Stimulated activated effector memory CD8-positive, alpha-beta T cell treated with anti-CD3 and anti-CD28 coated beads, Interleukin-12 subunit alpha, Interleukin-12 subunit beta, amount 100 ng/mL, for 72 hours (primary cell): ENCODE measurements at regions not wholly inside any gene's neighbourhood (a gene's known extent, or its start where the extent isn't known, plus 50 kb on each side); places are given as distances from the start of the nearest gene placed in this dataset.

Experiments
- ATAC-seq: fragments of 150-1000 bp; cut with Tn5 transposase; 2 replicates; pipeline ENCODE4 v1.10.0; 2021
- DNase-seq, 2 donors: peaks; one replicate each; pipeline ENCODE4 v3.0.0; 2021 to 2022; ENCODE audit warnings: low spot score in 2 of 2
- H3K27ac Mint-ChIP-seq: one replicate; pipeline ENCODE4 v1.8.0; 2022; ENCODE audit warnings: mild to moderate bottlenecking, mixed read lengths
- H3K36me3 Mint-ChIP-seq: one replicate; pipeline ENCODE4 v1.8.0; 2022; ENCODE audit warnings: mild to moderate bottlenecking, mixed read lengths
- H3K4me1 Mint-ChIP-seq: one replicate; pipeline ENCODE4 v1.8.0; 2022; ENCODE audit warnings: mixed read lengths
- H3K4me3 Mint-ChIP-seq: one replicate; pipeline ENCODE4 v1.8.0; 2022; ENCODE audit warnings: mild to moderate bottlenecking, mixed read lengths
- H3K9me3 Mint-ChIP-seq: one replicate; pipeline ENCODE4 v1.8.0; 2022; ENCODE audit warnings: mixed read lengths

DNA sequence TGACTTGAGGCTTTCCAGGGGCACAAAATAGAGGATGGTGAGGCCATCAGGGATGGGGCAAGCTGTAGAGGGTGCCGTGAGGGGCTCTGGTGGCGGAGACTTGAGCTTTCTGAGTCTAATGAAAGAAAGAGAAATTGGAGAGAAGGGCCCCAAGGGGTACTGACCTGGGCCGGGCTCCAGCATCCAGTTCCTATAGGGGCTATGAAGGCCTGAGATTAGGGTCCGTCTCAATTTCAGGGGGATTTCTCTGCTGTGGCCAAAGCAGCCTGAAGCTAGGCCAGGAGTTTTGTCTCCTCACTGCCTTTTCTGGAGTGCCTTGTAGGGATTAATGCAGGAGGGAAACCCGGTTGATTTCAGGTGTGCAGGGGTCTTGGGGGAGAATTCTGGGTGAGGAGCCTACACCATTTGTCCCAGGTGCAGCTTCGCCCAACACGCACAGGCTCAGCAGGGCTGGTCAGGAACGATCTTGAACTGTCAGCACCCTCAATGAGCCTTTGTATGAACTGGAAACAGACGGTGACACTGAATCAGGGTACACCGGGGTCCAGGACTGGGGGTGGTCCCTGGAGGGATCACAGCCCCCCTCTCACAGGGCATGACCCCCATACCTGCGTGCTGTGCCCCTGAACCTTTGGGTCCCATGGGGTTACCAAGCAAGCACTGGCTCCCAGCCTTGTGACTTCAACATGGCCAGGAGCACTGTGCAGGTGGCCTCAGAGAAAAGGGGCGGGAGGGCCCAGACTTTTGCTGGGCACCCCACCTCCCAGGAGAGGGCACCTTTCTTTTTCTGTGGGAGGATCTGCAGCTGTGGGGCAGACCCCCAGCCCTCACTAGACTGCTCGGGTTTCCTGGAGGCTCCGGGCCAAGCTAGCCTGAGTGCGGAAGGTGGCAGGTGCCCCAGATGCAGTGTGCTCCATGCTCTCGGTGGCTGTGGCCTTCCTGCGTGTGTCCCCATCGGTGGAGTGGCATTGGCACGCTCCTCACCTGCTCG is 122.9 kb upstream of the RET start:
- H3K36me3 Mint-ChIP-seq: no peaks in the 10 kb centered on the region
- ATAC-seq (no peak), DNase-seq (no peak)
- H3K9me3 Mint-ChIP-seq: no peaks in the 10 kb centered on the region
- H3K27ac Mint-ChIP-seq: no peak overlapping the region
- no peaks in the 10 kb centered on the region for H3K4me1 Mint-ChIP-seq
- H3K4me3 Mint-ChIP-seq: no peak overlapping the region

DNA sequence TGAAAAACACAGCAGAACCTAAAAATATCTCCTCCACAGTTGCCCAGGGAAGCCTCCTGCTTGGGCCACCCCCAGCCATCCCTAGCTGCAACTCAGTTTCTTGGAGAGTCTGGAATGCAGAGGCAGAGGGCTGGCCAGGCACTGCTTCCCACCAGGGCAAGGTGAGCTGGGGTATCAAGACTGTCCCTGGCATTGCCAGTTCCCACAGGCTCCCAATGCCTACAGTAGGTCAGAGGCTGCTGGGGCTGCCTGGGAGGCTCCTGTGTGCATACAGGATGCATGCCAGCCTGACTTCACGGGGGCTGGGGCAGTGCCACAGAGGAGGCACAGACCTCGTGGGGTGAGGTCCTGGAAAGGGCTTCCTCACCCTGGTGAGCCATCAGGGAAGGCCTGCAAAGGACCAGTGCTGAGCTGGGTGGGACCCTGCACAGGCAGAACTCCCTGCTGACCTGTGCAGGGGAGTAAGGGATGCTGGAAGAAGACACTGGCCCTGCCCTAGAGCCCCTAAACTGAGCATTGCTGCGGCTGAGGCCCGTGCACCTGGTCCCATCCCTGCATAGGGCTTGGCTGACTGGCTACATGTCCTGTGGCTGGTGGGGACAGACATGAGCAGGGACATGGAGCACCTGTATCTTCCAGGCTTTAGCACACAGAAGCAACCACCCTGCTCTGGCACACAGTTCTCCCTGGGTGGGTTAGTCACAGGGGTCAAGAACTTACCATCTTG is 121.9 kb upstream of the RET start:
- DNase-seq (peak in 1 of 2 donors; percentile 41), ATAC-seq (peak; percentile 25)
- no peak overlapping the region for H3K4me3 Mint-ChIP-seq
- H3K9me3 Mint-ChIP-seq: no peaks in the 10 kb centered on the region
- H3K36me3 Mint-ChIP-seq: no peaks in the 10 kb centered on the region
- no peaks in the 10 kb centered on the region for H3K4me1 Mint-ChIP-seq
- no peak overlapping the region for H3K27ac Mint-ChIP-seq

DNA sequence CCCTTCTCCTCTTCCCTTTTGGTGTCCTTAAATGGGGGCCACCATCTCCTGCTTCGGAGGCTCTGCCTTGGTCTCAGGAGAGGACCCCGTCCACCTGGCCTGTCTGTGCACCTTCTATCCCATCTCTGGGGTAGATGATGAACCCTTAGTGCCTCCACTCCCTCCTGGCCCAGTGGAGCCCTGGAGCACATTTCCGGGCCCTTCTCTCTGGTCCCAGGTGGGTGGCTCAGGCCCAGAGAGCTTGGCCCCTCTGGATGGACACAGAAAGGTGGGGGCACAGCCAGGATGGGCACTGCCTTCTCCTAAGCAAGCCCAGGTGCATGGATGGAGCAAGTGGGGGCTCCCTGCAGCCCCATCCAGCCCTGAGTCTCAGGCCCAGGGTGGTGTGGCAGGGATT is 121.4 kb upstream of the RET start:
- Mint-ChIP-seq H3K27ac (no peak overlapping the region), H3K9me3 (no peaks in the 10 kb centered on the region), H3K4me1 (no peaks in the 10 kb centered on the region), H3K4me3 (no peak overlapping the region), H3K36me3 (no peaks in the 10 kb centered on the region)
- ATAC-seq (peak; percentile 2), DNase-seq (peak in 1 of 2 donors; percentile 40)

DNA sequence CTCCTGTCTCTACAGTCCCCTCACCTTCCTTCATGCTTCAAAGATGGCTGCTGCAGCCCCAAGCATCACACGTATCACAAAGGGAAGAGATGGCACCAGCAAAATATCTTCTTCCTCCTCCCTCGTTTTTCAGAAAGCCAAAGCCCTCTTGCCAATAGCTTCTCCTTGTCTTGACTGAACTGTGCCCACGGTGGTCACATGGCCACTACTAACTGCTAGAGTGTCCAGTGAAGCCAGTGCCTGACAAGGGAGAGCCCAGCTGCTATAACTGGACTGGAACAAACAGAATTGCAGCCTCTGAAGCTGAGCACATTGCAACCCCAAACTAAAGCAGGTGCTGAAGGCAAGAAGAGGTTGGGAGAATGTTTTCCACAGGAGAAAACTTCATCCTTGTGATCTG is 120.8 kb upstream of the RET start:
- no peak for ATAC-seq
- H3K4me1 Mint-ChIP-seq: no peaks in the 10 kb centered on the region
- H3K9me3 Mint-ChIP-seq: no peaks in the 10 kb centered on the region
- DNase-seq: no peak
- no peak overlapping the region for H3K27ac Mint-ChIP-seq
- H3K36me3 Mint-ChIP-seq: no peaks in the 10 kb centered on the region
- no peak overlapping the region for H3K4me3 Mint-ChIP-seq

DNA sequence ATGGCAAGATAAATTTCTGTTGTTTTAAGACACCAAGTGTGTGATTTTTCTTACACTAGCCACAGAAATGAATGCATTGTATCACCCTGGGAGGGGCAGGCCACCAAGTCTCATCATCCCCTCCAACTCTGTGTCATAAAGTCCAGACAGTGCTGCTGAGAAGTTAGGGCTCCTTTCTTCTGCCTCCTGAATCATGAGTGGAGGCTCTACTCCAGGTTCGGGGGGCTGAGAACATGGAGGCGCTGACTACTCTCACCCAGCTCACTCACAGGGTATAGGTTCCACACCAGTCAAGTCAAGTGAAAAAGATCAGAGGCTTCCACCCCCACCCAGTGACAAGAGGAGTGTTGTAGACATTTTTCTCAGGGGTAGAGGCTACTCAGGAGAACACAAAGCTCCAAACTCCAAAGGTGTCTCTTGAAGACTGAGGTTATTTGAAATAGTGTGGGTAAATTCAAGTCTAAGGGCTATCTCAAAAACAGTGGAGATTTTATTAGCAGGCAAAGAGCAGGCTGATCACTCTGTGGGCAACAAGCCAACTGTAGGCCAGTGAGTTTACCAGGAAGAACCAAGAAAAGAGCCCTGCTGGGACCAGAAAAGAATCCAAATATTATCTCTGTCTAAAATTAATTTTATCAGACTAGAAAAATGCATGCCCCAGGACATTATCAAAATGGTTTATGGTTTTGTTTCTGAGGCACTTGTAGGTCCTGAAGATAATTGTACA is 118.6 kb upstream of the RET start:
- Mint-ChIP-seq H3K36me3 (no peaks in the 10 kb centered on the region), H3K4me3 (no peak overlapping the region), H3K9me3 (no peaks in the 10 kb centered on the region), H3K27ac (no peak overlapping the region), H3K4me1 (no peaks in the 10 kb centered on the region)
- DNase-seq (no peak), ATAC-seq (no peak)

DNA sequence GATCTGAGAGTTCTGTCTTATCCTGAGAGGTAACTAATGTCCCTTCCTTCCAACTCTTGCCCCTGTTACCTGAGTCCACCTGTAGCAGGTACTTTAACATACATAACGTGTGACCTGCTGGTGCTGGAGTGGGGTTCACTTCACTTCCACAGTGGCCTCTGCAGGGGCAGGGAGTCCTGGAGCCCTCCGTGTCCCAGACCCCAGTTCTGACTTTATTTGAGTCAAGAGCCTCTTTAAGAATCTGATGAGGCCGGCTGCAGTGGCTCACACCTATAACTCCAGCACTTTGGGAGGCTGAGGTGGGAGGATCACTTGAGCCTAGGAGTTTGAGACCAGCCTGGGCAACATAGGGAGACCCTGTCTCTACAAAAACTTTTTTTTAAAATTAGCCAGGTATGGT is 117.0 kb upstream of the RET start:
- ATAC-seq (no peak), DNase-seq (no peak)
- H3K4me1 Mint-ChIP-seq: no peaks in the 10 kb centered on the region
- H3K4me3 Mint-ChIP-seq: no peak overlapping the region
- no peak overlapping the region for H3K27ac Mint-ChIP-seq
- no peaks in the 10 kb centered on the region for H3K9me3 Mint-ChIP-seq
- H3K36me3 Mint-ChIP-seq: no peaks in the 10 kb centered on the region

DNA sequence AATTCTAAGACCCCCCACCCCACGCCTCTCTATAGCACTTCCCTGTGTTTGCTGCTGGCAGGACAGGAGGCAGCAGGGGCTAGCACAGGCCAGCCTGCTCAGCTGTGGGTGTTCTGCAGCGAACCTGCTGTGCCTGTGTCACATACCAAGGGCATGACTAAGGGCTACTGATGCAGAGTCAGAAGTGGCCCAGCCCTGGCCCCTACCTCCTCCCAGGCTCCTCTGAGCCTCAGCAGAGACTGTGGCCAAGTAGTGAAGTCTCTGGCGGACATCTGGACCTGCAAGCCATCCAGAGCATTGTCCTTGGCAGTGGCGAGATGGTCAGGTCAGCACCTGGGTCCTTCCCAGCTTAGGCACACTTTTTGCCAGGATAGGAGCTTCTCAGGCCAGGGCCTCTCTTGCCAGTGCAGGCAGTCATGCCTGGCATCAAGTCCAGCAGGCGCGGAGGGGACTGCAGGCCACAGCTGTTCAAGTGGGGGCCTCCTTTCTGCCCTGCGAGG is 116.3 kb upstream of the RET start:
- Mint-ChIP-seq H3K9me3 (no peaks in the 10 kb centered on the region), H3K4me3 (no peak overlapping the region), H3K4me1 (no peaks in the 10 kb centered on the region), H3K27ac (no peak overlapping the region), H3K36me3 (no peaks in the 10 kb centered on the region)
- no peak for DNase-seq
- ATAC-seq: peak; percentile 14

DNA sequence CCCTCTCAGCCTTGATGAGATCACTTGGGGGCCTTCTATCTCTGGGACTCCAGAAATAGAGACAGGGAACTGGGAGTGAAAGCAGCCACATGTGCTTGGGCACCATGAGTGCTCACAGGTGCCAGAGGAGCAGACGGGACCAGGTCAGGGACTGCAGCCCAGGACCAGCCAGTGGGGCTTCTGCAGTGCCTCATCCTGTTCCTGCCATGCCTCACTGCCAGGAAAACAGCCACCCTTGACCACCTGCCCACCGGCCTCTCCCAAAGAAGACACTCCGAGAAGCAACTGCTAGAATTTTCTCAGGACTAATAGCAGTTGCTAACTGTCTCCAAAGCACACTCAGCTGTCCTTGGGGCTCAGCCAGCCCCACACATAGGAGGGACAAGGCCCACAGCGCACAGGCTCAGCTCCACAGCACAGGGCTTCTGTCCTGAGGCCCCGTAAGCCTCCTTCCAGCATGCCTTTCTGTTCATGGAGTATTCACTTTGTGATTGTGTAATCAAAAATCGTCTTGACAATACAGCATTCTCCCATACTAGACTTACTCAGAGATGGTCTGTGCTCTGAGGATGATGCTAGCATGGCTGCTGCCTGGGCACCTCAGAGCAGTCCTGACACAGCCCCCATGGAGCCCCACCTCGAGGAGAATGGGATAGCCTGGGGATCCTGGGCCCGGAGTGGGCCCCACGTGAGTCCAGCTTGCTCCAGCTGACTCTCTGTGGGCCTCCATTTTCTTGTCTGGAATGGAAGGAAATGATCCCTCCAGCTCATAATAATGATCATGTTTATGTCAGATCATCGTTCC is 115.7 kb upstream of the RET start:
- Mint-ChIP-seq H3K27ac (no peak overlapping the region), H3K36me3 (no peaks in the 10 kb centered on the region), H3K4me1 (no peaks in the 10 kb centered on the region), H3K4me3 (no peak overlapping the region), H3K9me3 (no peaks in the 10 kb centered on the region)
- ATAC-seq (peak; percentile 14), DNase-seq (no peak)

DNA sequence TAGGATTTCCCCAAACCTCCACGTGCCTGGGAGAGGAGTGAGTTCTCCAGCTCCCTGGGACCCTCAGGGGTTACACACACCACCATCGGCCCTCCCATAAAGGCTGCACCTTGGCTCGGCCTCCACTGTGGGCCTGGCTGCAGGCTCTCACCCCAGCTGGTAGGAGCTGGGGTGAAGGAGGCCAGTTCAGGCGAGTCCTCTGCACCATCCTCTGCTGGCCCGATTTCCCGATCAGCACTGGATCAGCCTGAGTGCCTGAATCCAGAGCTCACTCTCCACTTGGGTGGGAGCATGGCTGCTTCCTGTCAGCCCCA is 115.1 kb upstream of the RET start:
- ATAC-seq (peak; percentile 12), DNase-seq (no peak)
- Mint-ChIP-seq H3K4me1 (no peaks in the 10 kb centered on the region), H3K27ac (no peak overlapping the region), H3K36me3 (no peaks in the 10 kb centered on the region), H3K9me3 (no peaks in the 10 kb centered on the region), H3K4me3 (no peak overlapping the region)

DNA sequence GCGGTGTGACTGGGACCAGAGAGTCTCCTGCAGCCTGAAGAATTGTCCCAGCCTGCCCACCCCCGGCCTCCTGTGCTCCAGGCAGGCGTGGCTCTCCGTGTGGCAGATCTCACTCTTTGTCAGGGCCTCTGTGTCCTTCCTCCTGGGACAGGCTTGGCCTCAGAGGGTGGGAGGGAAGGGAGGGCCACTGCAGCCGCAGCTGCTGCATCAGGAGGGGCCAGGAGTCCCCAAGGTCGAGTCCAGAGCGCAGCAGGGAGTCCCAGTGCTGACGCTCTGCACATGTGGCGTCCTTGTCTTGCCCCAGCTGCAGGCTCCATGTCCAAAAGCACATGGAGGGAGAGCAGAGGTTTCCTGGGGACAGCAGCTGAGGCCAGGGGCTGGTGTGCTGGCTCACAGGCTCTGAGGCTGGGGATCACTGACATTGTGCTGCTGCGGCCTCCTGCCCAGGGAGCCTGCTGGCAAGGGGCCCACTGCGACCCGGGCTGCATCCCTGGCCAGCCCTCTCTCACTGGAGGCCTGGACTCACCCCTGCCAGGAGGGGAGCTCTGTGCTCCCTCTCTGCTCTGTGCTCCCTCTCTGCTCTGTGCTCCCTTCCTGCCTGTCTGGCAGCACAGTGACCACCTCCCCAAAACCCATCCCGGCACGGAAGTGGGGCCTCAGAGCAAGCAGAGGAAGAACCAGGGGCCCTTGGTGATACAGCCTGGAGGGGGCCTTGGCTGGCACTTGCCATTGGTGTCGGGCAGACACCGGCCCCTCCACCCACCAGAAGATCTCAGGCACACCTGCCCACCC is 114.6 kb upstream of the RET start:
- Mint-ChIP-seq H3K4me1 (no peaks in the 10 kb centered on the region), H3K4me3 (no peak overlapping the region), H3K9me3 (no peaks in the 10 kb centered on the region), H3K36me3 (no peaks in the 10 kb centered on the region), H3K27ac (no peak overlapping the region)
- DNase-seq (peak in 1 of 2 donors; percentile 41), ATAC-seq (peak; percentile 29)

DNA sequence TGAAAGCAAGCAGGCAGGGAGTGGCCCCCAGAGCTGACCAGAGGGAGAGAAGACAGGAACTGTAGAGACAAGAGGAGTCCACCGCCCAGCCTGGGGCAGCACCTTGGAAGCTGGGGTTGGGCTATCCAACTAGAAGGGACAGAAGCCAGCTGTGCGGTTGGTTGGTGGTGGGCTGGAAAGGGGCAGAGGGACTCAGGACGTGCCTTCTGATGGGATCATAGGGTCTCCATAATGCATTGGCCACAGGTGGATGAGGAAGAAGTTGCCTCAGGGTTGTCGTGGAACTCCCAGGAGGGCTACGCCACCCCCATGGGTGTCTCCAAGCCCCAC is 114.0 kb upstream of the RET start:
- ATAC-seq: peak; percentile 17
- H3K27ac Mint-ChIP-seq: no peak overlapping the region
- no peak for DNase-seq

DNA sequence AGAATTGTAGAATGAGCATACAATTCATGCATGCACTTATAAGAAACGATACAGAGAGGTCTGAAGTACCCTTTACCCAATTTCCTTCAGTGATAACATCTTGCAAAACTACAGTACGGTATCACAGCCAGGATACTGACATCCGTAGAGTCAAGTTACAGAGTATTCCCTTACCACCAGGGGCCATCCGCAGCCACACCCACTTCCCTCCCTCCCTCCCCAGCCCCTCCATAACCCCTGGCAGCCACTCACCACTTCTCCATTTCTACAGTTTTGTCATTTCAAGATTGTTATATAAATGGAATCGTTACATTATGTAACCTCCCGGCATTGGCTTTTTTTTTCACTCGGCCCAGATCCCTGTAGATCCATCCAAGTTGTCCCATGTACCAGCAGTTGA is 113.6 kb upstream of the RET start:
- no peaks in the 10 kb centered on the region for H3K9me3 Mint-ChIP-seq
- no peaks in the 10 kb centered on the region for H3K4me1 Mint-ChIP-seq
- ATAC-seq (no peak), DNase-seq (no peak)
- no peaks in the 10 kb centered on the region for H3K36me3 Mint-ChIP-seq
- H3K27ac Mint-ChIP-seq: no peak overlapping the region
- H3K4me3 Mint-ChIP-seq: no peak overlapping the region

More for the DNA sequence above, 114.0 kb upstream of the RET start:
- Mint-ChIP-seq H3K4me1 (no peaks in the 10 kb centered on the region), H3K4me3 (no peak overlapping the region), H3K9me3 (no peaks in the 10 kb centered on the region), H3K36me3 (no peaks in the 10 kb centered on the region)

DNA sequence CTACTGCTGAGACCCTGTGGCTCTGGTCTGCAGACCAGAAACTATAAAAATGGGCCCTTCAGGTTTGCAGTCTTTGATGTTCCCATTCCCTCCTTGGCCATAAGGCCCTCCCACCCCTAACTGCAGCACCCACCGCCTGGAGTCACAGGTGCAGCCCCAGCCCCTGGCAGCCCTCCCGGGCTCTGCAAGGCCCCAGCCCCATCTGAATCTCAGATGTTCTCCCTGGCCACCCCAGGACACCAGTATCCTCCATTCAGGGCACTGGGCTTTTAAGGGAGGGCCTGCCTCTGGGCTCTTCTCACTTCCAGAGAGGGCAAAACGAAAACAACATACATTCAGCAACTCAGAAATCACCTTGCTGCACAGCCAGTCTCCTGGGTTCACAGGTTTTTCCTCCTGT is 107.7 kb upstream of the RET start:
- Mint-ChIP-seq H3K36me3 (no peaks in the 10 kb centered on the region), H3K4me3 (no peak overlapping the region), H3K9me3 (no peaks in the 10 kb centered on the region), H3K27ac (no peak overlapping the region), H3K4me1 (no peaks in the 10 kb centered on the region)
- DNase-seq: no peak
- ATAC-seq: no peak

DNA sequence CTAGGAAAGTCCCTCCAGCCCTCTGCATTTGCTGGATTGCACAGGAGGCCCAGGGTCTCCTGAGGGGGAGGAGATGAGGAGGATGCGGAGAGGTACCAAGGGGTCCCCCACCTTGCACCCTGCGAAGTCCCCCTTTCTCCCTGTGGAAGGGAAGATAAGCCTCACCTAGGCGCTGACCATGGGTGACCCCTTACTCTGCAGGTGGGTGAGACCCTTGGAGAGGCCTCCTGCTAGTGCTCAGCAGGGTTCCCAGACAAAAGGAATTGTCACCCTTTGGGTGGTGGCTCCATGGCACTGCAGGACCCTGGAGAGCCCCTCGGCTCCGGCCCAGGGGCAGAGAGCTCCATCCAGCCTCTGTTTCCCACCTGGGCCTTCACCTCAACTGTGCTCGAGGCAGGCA is 107.0 kb upstream of the RET start:
- no peak overlapping the region for H3K4me3 Mint-ChIP-seq
- ATAC-seq (no peak), DNase-seq (no peak)
- no peak overlapping the region for H3K27ac Mint-ChIP-seq
- H3K4me1 Mint-ChIP-seq: no peaks in the 10 kb centered on the region
- no peaks in the 10 kb centered on the region for H3K36me3 Mint-ChIP-seq
- no peaks in the 10 kb centered on the region for H3K9me3 Mint-ChIP-seq
